Nephron progenitor cell (in vitro differentiated cells): ENCODE measurements at regions not wholly inside any gene's neighbourhood (a gene's known extent, or its start where the extent isn't known, plus 50 kb on each side); places are given as distances from the start of the nearest gene placed in this dataset.

Source experiments
- DNase-seq: peaks from one replicate; pipeline ENCODE4 v3.0.0; 2021
- H3K27ac Mint-ChIP-seq: 2 replicates; pipeline ENCODE4 v1.8.0; 2021; ENCODE audit warnings: mild to moderate bottlenecking, moderate library complexity, mixed read lengths
- H3K27me3 Mint-ChIP-seq: 2 replicates; pipeline ENCODE4 v1.8.0; 2021; ENCODE audit warnings: mild to moderate bottlenecking, low read depth, mixed read lengths; ENCODE audit not compliant: poor library complexity
- H3K36me3 Mint-ChIP-seq: 2 replicates; pipeline ENCODE4 v1.8.0; 2021; ENCODE audit warnings: low read depth, mixed read lengths
- H3K4me1 Mint-ChIP-seq: 2 replicates; pipeline ENCODE4 v1.8.0; 2021; ENCODE audit warnings: mixed read lengths
- H3K4me3 Mint-ChIP-seq: 2 replicates; pipeline ENCODE4 v1.8.0; 2021; ENCODE audit warnings: mild to moderate bottlenecking, moderate library complexity, mixed read lengths
- H3K9me3 Mint-ChIP-seq: 2 replicates; pipeline ENCODE4 v1.8.0; 2021; ENCODE audit warnings: mild to moderate bottlenecking, moderate library complexity, mixed read lengths
- TF ChIP-seq, protein P1 (sequence below): fragments of 200-600 bp; sonication (generic); IDR thresholded peaks from 2 replicates; pipeline ENCODE4 v1.5.0; 2021; ENCODE audit warnings: antibody characterized with exemption

DNA sequence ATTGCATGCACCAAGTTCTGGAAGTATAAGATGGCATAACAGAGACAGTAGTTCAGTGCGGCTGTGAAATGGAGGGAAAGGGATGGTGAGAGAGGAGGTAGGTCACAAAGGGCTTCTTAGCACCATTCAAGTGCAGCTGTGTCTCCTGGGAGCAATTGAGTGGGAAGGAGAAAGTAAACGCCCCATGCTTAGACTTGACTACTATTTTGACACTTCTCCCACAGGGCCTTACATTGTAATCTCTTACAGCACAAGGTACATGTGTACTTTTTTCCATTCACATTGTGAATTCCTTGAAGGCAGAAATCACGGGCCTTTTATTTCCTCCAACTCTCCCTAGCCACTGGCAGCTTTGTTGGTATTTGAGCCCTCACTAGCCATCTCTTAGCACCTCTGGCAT is 239.6 kb upstream of the FOXD3 start:
- H3K27ac Mint-ChIP-seq, result no peak overlapping the region
- H3K4me1 Mint-ChIP-seq, result peaks cover 6% of the 10 kb centered on the region

DNA sequence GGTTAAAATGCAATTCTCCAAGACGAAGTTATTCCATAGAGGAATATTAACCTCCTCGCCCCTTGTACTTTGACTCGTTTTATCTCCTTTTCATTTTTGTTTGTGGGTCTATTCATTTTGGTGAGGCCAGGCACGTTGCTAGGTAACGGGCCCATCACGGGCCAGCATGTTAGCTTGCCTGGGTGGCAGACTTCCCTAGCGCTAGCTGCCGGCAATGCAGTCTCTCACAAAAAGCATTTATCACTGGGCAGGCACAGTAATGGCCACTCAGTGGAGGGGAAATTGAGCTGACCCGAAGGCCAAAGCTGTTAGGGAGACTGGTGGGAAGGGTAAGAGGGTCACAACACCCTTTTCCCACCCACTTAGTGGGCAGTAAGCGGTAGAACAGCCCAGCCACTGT is 234.4 kb upstream of the FOXD3 start:
- no peak overlapping the region for H3K4me3 Mint-ChIP-seq
- TF ChIP-seq, protein P1, sequence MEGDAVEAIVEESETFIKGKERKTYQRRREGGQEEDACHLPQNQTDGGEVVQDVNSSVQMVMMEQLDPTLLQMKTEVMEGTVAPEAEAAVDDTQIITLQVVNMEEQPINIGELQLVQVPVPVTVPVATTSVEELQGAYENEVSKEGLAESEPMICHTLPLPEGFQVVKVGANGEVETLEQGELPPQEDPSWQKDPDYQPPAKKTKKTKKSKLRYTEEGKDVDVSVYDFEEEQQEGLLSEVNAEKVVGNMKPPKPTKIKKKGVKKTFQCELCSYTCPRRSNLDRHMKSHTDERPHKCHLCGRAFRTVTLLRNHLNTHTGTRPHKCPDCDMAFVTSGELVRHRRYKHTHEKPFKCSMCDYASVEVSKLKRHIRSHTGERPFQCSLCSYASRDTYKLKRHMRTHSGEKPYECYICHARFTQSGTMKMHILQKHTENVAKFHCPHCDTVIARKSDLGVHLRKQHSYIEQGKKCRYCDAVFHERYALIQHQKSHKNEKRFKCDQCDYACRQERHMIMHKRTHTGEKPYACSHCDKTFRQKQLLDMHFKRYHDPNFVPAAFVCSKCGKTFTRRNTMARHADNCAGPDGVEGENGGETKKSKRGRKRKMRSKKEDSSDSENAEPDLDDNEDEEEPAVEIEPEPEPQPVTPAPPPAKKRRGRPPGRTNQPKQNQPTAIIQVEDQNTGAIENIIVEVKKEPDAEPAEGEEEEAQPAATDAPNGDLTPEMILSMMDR, result peak; percentile 43
- DNase-seq, result peak; percentile 70
- H3K27me3 Mint-ChIP-seq, result peaks cover 22% of the 10 kb centered on the region
- H3K27ac Mint-ChIP-seq, result no peak overlapping the region
- peaks cover 7% of the 10 kb centered on the region for H3K9me3 Mint-ChIP-seq
- peaks cover 23% of the 10 kb centered on the region for H3K4me1 Mint-ChIP-seq
- no peaks in the 10 kb centered on the region for H3K36me3 Mint-ChIP-seq

More for the DNA sequence above, 239.6 kb upstream of the FOXD3 start:
- H3K36me3 Mint-ChIP-seq, result no peaks in the 10 kb centered on the region
- H3K4me3 Mint-ChIP-seq, result no peak overlapping the region
- TF ChIP-seq, protein P1, result no peak
- H3K27me3 Mint-ChIP-seq, result peaks cover 23% of the 10 kb centered on the region
- DNase-seq, result no peak
- no peaks in the 10 kb centered on the region for H3K9me3 Mint-ChIP-seq

DNA sequence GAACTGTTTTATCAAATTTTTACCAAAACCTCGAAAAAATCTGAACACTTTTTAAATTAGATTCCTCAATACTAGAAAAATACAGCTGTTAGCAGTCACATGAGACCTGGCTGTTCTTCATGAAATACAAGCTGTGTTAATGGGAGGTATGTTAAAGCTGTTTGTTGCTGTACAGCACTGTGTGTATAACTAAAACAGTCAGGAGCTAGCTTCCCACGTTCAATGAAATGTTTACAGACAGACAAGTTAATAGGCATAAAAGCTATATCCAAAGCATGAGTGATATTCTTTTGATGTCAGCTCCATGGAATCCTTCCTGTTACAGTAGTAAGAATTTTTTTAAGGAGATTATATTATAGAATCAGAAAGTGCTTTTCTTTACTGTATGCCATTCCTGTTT is 223.2 kb upstream of the FOXD3 start:
- no peaks in the 10 kb centered on the region for H3K4me1 Mint-ChIP-seq
- DNase-seq, result no peak
- no peak overlapping the region for H3K27ac Mint-ChIP-seq
- no peak overlapping the region for H3K4me3 Mint-ChIP-seq
- H3K27me3 Mint-ChIP-seq, result peaks cover 16% of the 10 kb centered on the region
- TF ChIP-seq, protein P1, result no peak
- no peaks in the 10 kb centered on the region for H3K36me3 Mint-ChIP-seq
- H3K9me3 Mint-ChIP-seq, result no peaks in the 10 kb centered on the region

DNA sequence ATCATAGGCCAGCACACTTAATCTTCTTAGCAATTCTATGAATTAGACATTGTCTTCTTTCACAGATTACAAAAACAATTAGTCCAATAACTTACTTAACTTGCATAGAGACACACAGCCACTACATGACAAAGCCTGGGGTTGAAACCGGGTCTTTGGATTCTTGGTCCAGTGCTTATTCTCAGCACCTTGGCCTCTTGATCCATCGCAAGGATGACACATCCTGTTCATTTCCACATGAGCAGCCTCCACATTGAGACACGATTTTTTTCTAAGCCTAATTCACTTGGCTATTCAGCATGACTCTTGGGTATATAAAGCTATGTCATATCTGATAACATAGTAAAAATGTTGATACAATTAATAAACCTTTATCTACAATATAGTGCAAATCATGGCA is 221.0 kb upstream of the FOXD3 start:
- no peak overlapping the region for H3K4me3 Mint-ChIP-seq
- no peak for DNase-seq
- TF ChIP-seq, protein P1, result no peak
- no peaks in the 10 kb centered on the region for H3K4me1 Mint-ChIP-seq
- no peak overlapping the region for H3K27ac Mint-ChIP-seq
- peaks cover 16% of the 10 kb centered on the region for H3K27me3 Mint-ChIP-seq
- no peaks in the 10 kb centered on the region for H3K36me3 Mint-ChIP-seq
- no peaks in the 10 kb centered on the region for H3K9me3 Mint-ChIP-seq

DNA sequence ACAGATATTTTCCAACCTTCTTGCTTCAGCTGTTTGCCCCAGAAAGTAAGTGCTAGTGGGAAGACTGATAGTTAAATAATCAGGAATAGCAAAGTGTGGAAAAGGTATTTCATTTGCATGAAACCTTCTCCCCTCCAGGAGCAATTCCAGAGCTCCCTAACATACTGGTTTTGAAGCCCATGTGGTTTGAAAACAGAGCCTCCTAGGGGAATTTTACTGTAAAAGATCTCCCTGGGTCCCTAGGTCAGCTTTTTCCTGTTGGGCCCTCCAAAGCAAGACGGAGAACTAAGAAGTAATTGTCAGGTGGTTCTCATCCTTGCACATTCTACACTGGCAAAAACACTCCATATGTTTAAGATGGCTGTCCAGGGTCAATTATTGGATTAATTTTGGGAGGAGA is 218.7 kb upstream of the FOXD3 start:
- H3K9me3 Mint-ChIP-seq, result no peaks in the 10 kb centered on the region
- TF ChIP-seq, protein P1, result no peak
- no peaks in the 10 kb centered on the region for H3K36me3 Mint-ChIP-seq
- H3K27me3 Mint-ChIP-seq, result peaks cover 8% of the 10 kb centered on the region
- no peak for DNase-seq
- no peak overlapping the region for H3K4me3 Mint-ChIP-seq
- no peaks in the 10 kb centered on the region for H3K4me1 Mint-ChIP-seq
- no peak overlapping the region for H3K27ac Mint-ChIP-seq

DNA sequence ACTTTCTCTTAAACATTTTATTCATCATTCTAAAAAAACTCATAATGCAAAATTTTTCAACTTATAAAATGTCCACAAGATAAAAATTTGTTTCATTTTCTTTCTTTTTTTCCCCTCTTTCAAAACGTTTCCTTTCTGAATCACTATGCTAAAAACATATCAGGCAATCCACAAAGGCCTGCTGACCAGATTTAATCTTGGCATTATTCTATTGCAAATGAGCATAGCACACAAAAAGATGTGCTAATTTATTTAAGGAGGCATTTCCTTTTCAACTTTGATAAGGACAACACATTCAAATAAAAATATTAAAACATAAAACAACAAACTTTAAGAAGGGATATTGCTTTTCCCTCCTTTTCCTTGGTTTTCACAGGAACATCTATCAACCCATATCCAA is 215.3 kb upstream of the FOXD3 start:
- TF ChIP-seq, protein P1, result no peak
- H3K9me3 Mint-ChIP-seq, result no peaks in the 10 kb centered on the region
- no peaks in the 10 kb centered on the region for H3K36me3 Mint-ChIP-seq
- peaks cover 5% of the 10 kb centered on the region for H3K27me3 Mint-ChIP-seq
- H3K4me1 Mint-ChIP-seq, result no peaks in the 10 kb centered on the region
- DNase-seq, result no peak
- H3K4me3 Mint-ChIP-seq, result no peak overlapping the region
- H3K27ac Mint-ChIP-seq, result no peak overlapping the region
